Astrocyte (in vitro differentiated cells and primary cell): ENCODE measurements at regions not wholly inside any gene's neighbourhood (a gene's known extent, or its start where the extent isn't known, plus 50 kb on each side); places are given as distances from the start of the nearest gene placed in this dataset.
A peak's percentile ranks its signal among the peaks of the same experiment; 100 is the strongest.

ENCODE experiments used
- DNase-seq: peaks from one replicate; pipeline ENCODE4 v3.0.0-alpha.2; 2010; ENCODE audit warnings: low read depth
- FAIRE-seq: peaks from 2 replicates; lab custom pipeline; 2011; peaks lifted over from hg19 to GRCh38; lab: Jason Lieb, UNC
- H2AFZ ChIP-seq: 2 replicates; pipeline ENCODE4 v1.6.0; 2012; ENCODE audit warnings: low read depth, low read length, inconsistent platforms
- H3K27ac ChIP-seq: 2 replicates; pipeline ENCODE4 v1.5.1; 2011; ENCODE audit warnings: low read depth, low read length, inconsistent platforms
- H3K27me3 ChIP-seq: 2 replicates; pipeline ENCODE4 v1.6.0; 2011; ENCODE audit warnings: low read length, inconsistent platforms; ENCODE audit not compliant: insufficient read depth
- H3K36me3 ChIP-seq: 2 replicates; pipeline ENCODE4 v1.5.1; 2011; ENCODE audit warnings: low read length, inconsistent platforms; ENCODE audit not compliant: insufficient read depth
- H3K4me1 ChIP-seq: 2 replicates; pipeline ENCODE4 v1.5.1; 2011; ENCODE audit warnings: low read length, inconsistent platforms; ENCODE audit not compliant: insufficient read depth
- H3K4me2 ChIP-seq: 2 replicates; pipeline ENCODE4 v1.6.0; 2012; ENCODE audit warnings: low read length, inconsistent platforms
- H3K4me3 ChIP-seq: 2 replicates; pipeline ENCODE4 v1.5.1; 2011; ENCODE audit warnings: low read depth, mild to moderate bottlenecking, low read length, inconsistent platforms; ENCODE audit not compliant: insufficient read depth
- H3K79me2 ChIP-seq: 2 replicates; pipeline ENCODE4 v1.6.0; 2012; ENCODE audit warnings: mild to moderate bottlenecking, low read length, inconsistent platforms; ENCODE audit not compliant: insufficient read depth
- H3K9ac ChIP-seq: 2 replicates; pipeline ENCODE4 v1.6.0; 2012; ENCODE audit warnings: mild to moderate bottlenecking, low read length, inconsistent platforms
- H3K9me3 ChIP-seq: 2 replicates; pipeline ENCODE4 v1.5.1; 2012; ENCODE audit warnings: low read depth, mild to moderate bottlenecking, low read length, inconsistent platforms; ENCODE audit not compliant: insufficient read depth
- H4K20me1 ChIP-seq: 2 replicates; pipeline ENCODE4 v1.6.0; 2012; ENCODE audit warnings: low read length, inconsistent platforms; ENCODE audit not compliant: insufficient read depth
- H3K27ac Mint-ChIP-seq: one replicate; pipeline ENCODE4 v1.8.0; 2021; ENCODE audit warnings: mild to moderate bottlenecking, mixed read lengths; ENCODE audit not compliant: unreplicated experiment
- H3K27me3 Mint-ChIP-seq: one replicate; pipeline ENCODE4 v1.8.0; 2021; ENCODE audit warnings: low read depth, mixed read lengths; ENCODE audit not compliant: unreplicated experiment
- H3K36me3 Mint-ChIP-seq: one replicate; pipeline ENCODE4 v1.8.0; 2021; ENCODE audit warnings: low read depth, mixed read lengths; ENCODE audit not compliant: unreplicated experiment
- H3K4me1 Mint-ChIP-seq: one replicate; pipeline ENCODE4 v1.8.0; 2021; ENCODE audit warnings: low read depth, mixed read lengths; ENCODE audit not compliant: unreplicated experiment
- H3K4me3 Mint-ChIP-seq: one replicate; pipeline ENCODE4 v1.8.0; 2021; ENCODE audit warnings: mild to moderate bottlenecking, moderate library complexity, mixed read lengths; ENCODE audit not compliant: unreplicated experiment
- H3K9me3 Mint-ChIP-seq: one replicate; pipeline ENCODE4 v1.8.0; 2021; ENCODE audit warnings: mild to moderate bottlenecking, mixed read lengths; ENCODE audit not compliant: unreplicated experiment
- CTCF ChIP-seq: IDR thresholded peaks from 2 replicates; pipeline ENCODE4 v1.5.1; 2011; ENCODE audit warnings: low read depth, mild to moderate bottlenecking, inconsistent platforms, low read length, moderate library complexity; ENCODE audit not compliant: insufficient read depth
- EZH2 ChIP-seq: IDR thresholded peaks from 2 replicates; pipeline ENCODE4 v1.6.1; 2012; ENCODE audit warnings: mild to moderate bottlenecking, low read length, inconsistent platforms; ENCODE audit not compliant: insufficient read depth

- Histone ChIP-seq H3K9ac (no peak overlapping the region), H3K79me2 (no peaks in the 10 kb centered on the region), H3K4me2 (no peak overlapping the region), H3K27ac (no peak overlapping the region), H4K20me1 (no peaks in the 10 kb centered on the region), H3K9me3 (no peaks in the 10 kb centered on the region), H3K36me3 (no peaks in the 10 kb centered on the region), H3K4me1 (no peaks in the 10 kb centered on the region), H3K4me3 (no peak overlapping the region), H3K27me3 (no peaks in the 10 kb centered on the region), H2AFZ (no peak overlapping the region)
- Mint-ChIP-seq H3K27ac (no peak overlapping the region), H3K9me3 (peaks cover 4% of the 10 kb centered on the region), H3K36me3 (no peaks in the 10 kb centered on the region), H3K4me1 (peaks cover 19% of the 10 kb centered on the region), H3K4me3 (no peak overlapping the region), H3K27me3 (no peaks in the 10 kb centered on the region)
- DNase-seq (no peak), FAIRE-seq (no peak)
- TF ChIP-seq EZH2, result no peak
- no peak for TF ChIP-seq CTCF
Observed at GRCh38 chr3:189457631-189458412, 173.4 kb upstream of the TP63 start.

GRCh38 chr3:189458528-189458927, 172.7 kb upstream of the TP63 start:
- no peaks in the 10 kb centered on the region for H3K36me3 ChIP-seq
- no peaks in the 10 kb centered on the region for H3K27me3 ChIP-seq
- H3K79me2 ChIP-seq, result no peaks in the 10 kb centered on the region
- H3K4me1 ChIP-seq, result no peaks in the 10 kb centered on the region
- no peaks in the 10 kb centered on the region for H4K20me1 ChIP-seq
- H3K9me3 Mint-ChIP-seq, result peaks cover 4% of the 10 kb centered on the region
- TF ChIP-seq EZH2 (no peak), CTCF (no peak)
- H3K9me3 ChIP-seq, result no peaks in the 10 kb centered on the region
- H3K36me3 Mint-ChIP-seq, result no peaks in the 10 kb centered on the region
- peaks cover 19% of the 10 kb centered on the region for H3K4me1 Mint-ChIP-seq
- no peak overlapping the region for H3K4me3 Mint-ChIP-seq
- H3K27me3 Mint-ChIP-seq, result no peaks in the 10 kb centered on the region
- no peak overlapping the region for H2AFZ ChIP-seq
- no peak overlapping the region for H3K27ac Mint-ChIP-seq
- H3K4me2 ChIP-seq, result no peak overlapping the region
- H3K27ac ChIP-seq, result no peak overlapping the region
- no peak for FAIRE-seq
- no peak overlapping the region for H3K4me3 ChIP-seq
- H3K9ac ChIP-seq, result no peak overlapping the region
- DNase-seq, result peak; percentile 27

GRCh38 chr3:189459231-189459630, 172.0 kb upstream of the TP63 start:
- no peak overlapping the region for H3K27ac ChIP-seq
- no peak for DNase-seq
- H3K27ac Mint-ChIP-seq, result no peak overlapping the region
- no peaks in the 10 kb centered on the region for H3K4me1 ChIP-seq
- peaks cover 19% of the 10 kb centered on the region for H3K4me1 Mint-ChIP-seq
- no peak overlapping the region for H3K4me3 ChIP-seq
- no peaks in the 10 kb centered on the region for H3K27me3 ChIP-seq
- no peak overlapping the region for H3K4me3 Mint-ChIP-seq
- no peaks in the 10 kb centered on the region for H4K20me1 ChIP-seq
- no peaks in the 10 kb centered on the region for H3K27me3 Mint-ChIP-seq
- H3K9ac ChIP-seq, result no peak overlapping the region
- H3K36me3 Mint-ChIP-seq, result no peaks in the 10 kb centered on the region
- H3K36me3 ChIP-seq, result no peaks in the 10 kb centered on the region
- no peak overlapping the region for H3K4me2 ChIP-seq
- H3K9me3 Mint-ChIP-seq, result peaks cover 4% of the 10 kb centered on the region
- TF ChIP-seq EZH2, result no peak
- TF ChIP-seq CTCF, result no peak
- FAIRE-seq, result no peak
- H3K9me3 ChIP-seq, result no peaks in the 10 kb centered on the region
- no peaks in the 10 kb centered on the region for H3K79me2 ChIP-seq
- no peak overlapping the region for H2AFZ ChIP-seq
